Endodermal cell (in vitro differentiated cells): ENCODE measurements at regions not wholly inside any gene's neighbourhood (a gene's known extent, or its start where the extent isn't known, plus 50 kb on each side); places are given as distances from the start of the nearest gene placed in this dataset.

Source experiments
- DNase-seq: peaks from one replicate; pipeline ENCODE4 v3.0.0-alpha.2; 2017
- H3K27ac ChIP-seq: 2 replicates; pipeline ENCODE4 v1.5.1; 2013; ENCODE audit warnings: mild to moderate bottlenecking, low read depth, low read length, moderate library complexity
- H3K27me3 ChIP-seq: 2 replicates; pipeline ENCODE4 v1.6.1; 2013; ENCODE audit warnings: mild to moderate bottlenecking, low read length, moderate library complexity; ENCODE audit not compliant: insufficient read depth, control insufficient read depth, poor library complexity, severe bottlenecking
- H3K36me3 ChIP-seq: 2 replicates; pipeline ENCODE4 v1.7.0; 2013; ENCODE audit warnings: mild to moderate bottlenecking, low read length, moderate library complexity; ENCODE audit not compliant: control insufficient read depth, insufficient read depth
- H3K4me1 ChIP-seq: one replicate; pipeline ENCODE4 v1.7.0; 2013; ENCODE audit warnings: low read length; ENCODE audit not compliant: control insufficient read depth, insufficient read depth
- H3K4me3 ChIP-seq: 2 replicates; pipeline ENCODE4 v1.5.1; 2013; ENCODE audit warnings: mild to moderate bottlenecking, low read length, moderate library complexity
- H3K9ac ChIP-seq: 2 replicates; pipeline ENCODE4 v1.6.1; 2013; ENCODE audit warnings: mild to moderate bottlenecking, low read length, moderate library complexity; ENCODE audit not compliant: poor library complexity, severe bottlenecking; ENCODE audit errors: extremely low read depth
- H3K9me3 ChIP-seq: 2 replicates; pipeline ENCODE4 v1.6.1; 2013; ENCODE audit warnings: mild to moderate bottlenecking, low read length, moderate library complexity; ENCODE audit not compliant: control insufficient read depth
- H3K27ac Mint-ChIP-seq: 2 replicates; pipeline ENCODE4 v1.8.0; 2020; ENCODE audit warnings: mixed read lengths
- H3K27me3 Mint-ChIP-seq: 2 replicates; pipeline ENCODE4 v1.8.0; 2021; ENCODE audit warnings: mild to moderate bottlenecking, mixed read lengths; ENCODE audit not compliant: insufficient read depth
- H3K36me3 Mint-ChIP-seq: 2 replicates; pipeline ENCODE4 v1.8.0; 2020; ENCODE audit warnings: low read depth, mixed read lengths
- H3K4me1 Mint-ChIP-seq: 2 replicates; pipeline ENCODE4 v1.8.0; 2020; ENCODE audit warnings: mixed read lengths
- H3K4me3 Mint-ChIP-seq: 2 replicates; pipeline ENCODE4 v1.8.0; 2020; ENCODE audit warnings: mild to moderate bottlenecking, moderate library complexity, mixed read lengths
- H3K9me3 Mint-ChIP-seq: 2 replicates; pipeline ENCODE4 v1.8.0; 2020; ENCODE audit warnings: mild to moderate bottlenecking, mixed read lengths
- CTCF ChIP-seq: fragments of 200-600 bp; sonication (generic); conservative IDR thresholded peaks from 2 replicates; pipeline ENCODE4 v1.5.0; 2021; ENCODE audit warnings: antibody characterized with exemption, mild to moderate bottlenecking
- WGBS, 2 experiments: methylation state at CpG; one replicate each; pipeline versions ENCODE4 v1.1.5 to v1.1.7; 2013; ENCODE audit warnings: missing lambda C conversion rate in 2 of 2, mixed read lengths in 1 of 2; ENCODE audit not compliant: insufficient coverage in 1 of 2, insufficient read length in 1 of 2; 5-methylcytosine and 5-hydroxymethylcytosine counted together

GRCh38 chr5:56585461-56585860, 229.9 kb upstream of the MAP3K1 start:
- no peak overlapping the region for H3K4me3 Mint-ChIP-seq
- H3K27ac ChIP-seq: no peak overlapping the region
- no peak overlapping the region for H3K9ac ChIP-seq
- H3K27me3 Mint-ChIP-seq: no peaks in the 10 kb centered on the region
- peaks cover 10% of the 10 kb centered on the region for H3K9me3 ChIP-seq
- H3K4me3 ChIP-seq: no peak overlapping the region
- no peaks in the 10 kb centered on the region for H3K36me3 Mint-ChIP-seq
- no peak for DNase-seq
- H3K9me3 Mint-ChIP-seq: peaks cover 10% of the 10 kb centered on the region
- no peaks in the 10 kb centered on the region for H3K36me3 ChIP-seq
- H3K27me3 ChIP-seq: no peaks in the 10 kb centered on the region
- 94 to 100% methylated on average over 1 to 2 of the region's 2 CpGs for WGBS, 2 experiments
- H3K4me1 ChIP-seq: peaks cover 2% of the 10 kb centered on the region
- H3K4me1 Mint-ChIP-seq: peaks cover 9% of the 10 kb centered on the region
- TF ChIP-seq CTCF: no peak
- no peak overlapping the region for H3K27ac Mint-ChIP-seq

DNA sequence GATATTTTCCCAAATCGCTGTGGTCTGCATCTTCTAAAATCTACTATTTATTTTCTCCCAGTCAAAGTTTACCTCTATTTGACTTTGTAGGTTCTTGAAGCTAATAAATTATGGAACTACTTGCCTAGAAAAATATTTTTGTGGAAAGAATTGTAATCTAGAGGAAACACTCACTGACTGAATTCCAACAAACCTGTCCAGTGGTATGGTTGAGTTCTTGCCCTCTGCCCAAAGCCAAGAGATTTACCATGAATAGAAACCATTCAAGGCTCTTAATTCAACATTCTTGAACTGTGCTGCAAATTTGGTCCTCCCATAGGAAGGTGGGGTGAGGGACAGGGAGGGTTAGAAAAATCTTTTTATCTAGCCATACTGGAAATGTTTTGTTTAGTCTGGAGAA, 233.9 kb upstream of the MAP3K1 start:
- Histone ChIP-seq H3K4me1 (peaks cover 2% of the 10 kb centered on the region), H3K4me3 (no peak overlapping the region), H3K36me3 (no peaks in the 10 kb centered on the region), H3K27ac (no peak overlapping the region), H3K9ac (no peak overlapping the region), H3K9me3 (peaks cover 10% of the 10 kb centered on the region), H3K27me3 (no peaks in the 10 kb centered on the region)
- no peak for TF ChIP-seq CTCF
- DNase-seq: no peak
- WGBS, 2 experiments: 86% methylated on average over 1 of the region's 1 CpG; no CpG with 5 or more reads in 1 of the 2 experiments
- Mint-ChIP-seq H3K4me1 (peaks cover 7% of the 10 kb centered on the region), H3K4me3 (no peak overlapping the region), H3K36me3 (no peaks in the 10 kb centered on the region), H3K27ac (no peak overlapping the region), H3K9me3 (peaks cover 10% of the 10 kb centered on the region), H3K27me3 (no peaks in the 10 kb centered on the region)

- TF ChIP-seq CTCF: no peak
- DNase-seq: no peak
- Histone ChIP-seq H3K9me3 (peaks cover 10% of the 10 kb centered on the region), H3K36me3 (no peaks in the 10 kb centered on the region), H3K27me3 (no peaks in the 10 kb centered on the region), H3K9ac (no peak overlapping the region), H3K4me1 (peaks cover 2% of the 10 kb centered on the region), H3K27ac (no peak overlapping the region), H3K4me3 (no peak overlapping the region)
- no peak overlapping the region for H3K4me3 Mint-ChIP-seq
- no peaks in the 10 kb centered on the region for H3K27me3 Mint-ChIP-seq
- peaks cover 4% of the 10 kb centered on the region for H3K4me1 Mint-ChIP-seq
- 90 to 100% methylated on average over 1 to 2 of the region's 2 CpGs for WGBS, 2 experiments
- no peak overlapping the region for H3K27ac Mint-ChIP-seq
- peaks cover 10% of the 10 kb centered on the region for H3K9me3 Mint-ChIP-seq
- no peaks in the 10 kb centered on the region for H3K36me3 Mint-ChIP-seq
These were observed 234.5 kb upstream of the MAP3K1 start for GRCh38 chr5:56580864-56581263.
